CD8-positive, alpha-beta memory T cell (primary cell): ENCODE measurements at regions not wholly inside any gene's neighbourhood (a gene's known extent, or its start where the extent isn't known, plus 50 kb on each side); places are given as distances from the start of the nearest gene placed in this dataset.

Experiments used
- CTCF ChIA-PET: fragments of 350-600 bp; sonication (Branson Sonifier 250); formaldehyde crosslinking; loops from one replicate; lab custom pipeline; 2021; ENCODE audit warnings: antibody characterized with exemption; lab: Charles Lee
- POLR2A ChIA-PET: fragments of 350-600 bp; sonication (Branson Sonifier 250); formaldehyde crosslinking; loops from one replicate; lab custom pipeline; 2021; ENCODE audit warnings: antibody characterized with exemption; lab: Charles Lee
- DNase-seq, 5 donors: peaks; one replicate each; pipeline versions ENCODE4 v3.0.0 to v3.0.0-alpha.2; 2020 to 2022; ENCODE audit warnings: mixed read lengths in 1 of 5
- H3K27ac ChIP-seq: one replicate; pipeline ENCODE4 v1.7.0; 2013; ENCODE audit warnings: low read depth, mild to moderate bottlenecking, low read length, moderate library complexity
- H3K27me3 ChIP-seq: 2 replicates; pipeline ENCODE4 v1.7.0; 2013; ENCODE audit warnings: low read length, mild to moderate bottlenecking; ENCODE audit not compliant: insufficient read depth, poor library complexity, severe bottlenecking
- H3K36me3 ChIP-seq: 2 replicates; pipeline ENCODE4 v1.7.0; 2013; ENCODE audit warnings: mild to moderate bottlenecking, low read length, moderate library complexity; ENCODE audit not compliant: insufficient read depth
- H3K4me1 ChIP-seq: 2 replicates; pipeline ENCODE4 v1.7.0; 2013; ENCODE audit warnings: mild to moderate bottlenecking, low read length, moderate library complexity; ENCODE audit not compliant: insufficient read depth
- H3K4me3 ChIP-seq: 2 replicates; pipeline ENCODE4 v1.7.0; 2013; ENCODE audit warnings: mild to moderate bottlenecking, low read length
- H3K9me3 ChIP-seq: 2 replicates; pipeline ENCODE4 v1.7.0; 2013; ENCODE audit warnings: mild to moderate bottlenecking, low read length
- H3K27ac Mint-ChIP-seq, 8 donors: one replicate each; pipeline ENCODE4 v1.8.0; 2020 to 2021; ENCODE audit warnings: mixed read lengths in 8 of 8, mild to moderate bottlenecking in 6 of 8, inconsistent platforms in 3 of 8, moderate library complexity in 3 of 8
- H3K27me3 Mint-ChIP-seq, 2 donors: one replicate each; pipeline ENCODE4 v1.8.0; 2020 to 2021; ENCODE audit warnings: mixed read lengths in 2 of 2, mild to moderate bottlenecking in 1 of 2, moderate library complexity in 1 of 2
- H3K36me3 Mint-ChIP-seq, 3 donors: one replicate each; pipeline ENCODE4 v1.8.0; 2020 to 2021; ENCODE audit warnings: mixed read lengths in 3 of 3, inconsistent platforms in 1 of 3, mild to moderate bottlenecking in 1 of 3
- H3K4me1 Mint-ChIP-seq, 3 donors: one replicate each; pipeline ENCODE4 v1.8.0; 2020 to 2021; ENCODE audit warnings: mixed read lengths in 3 of 3, inconsistent platforms in 1 of 3, mild to moderate bottlenecking in 1 of 3
- H3K4me3 Mint-ChIP-seq, 7 donors: one replicate each; pipeline ENCODE4 v1.8.0; 2020 to 2021; ENCODE audit warnings: mixed read lengths in 7 of 7, mild to moderate bottlenecking in 6 of 7, moderate library complexity in 4 of 7, inconsistent platforms in 2 of 7
- H3K9me3 Mint-ChIP-seq, 5 donors: one replicate each; pipeline ENCODE4 v1.8.0; 2020 to 2022; ENCODE audit warnings: mixed read lengths in 5 of 5, mild to moderate bottlenecking in 3 of 5, moderate library complexity in 2 of 5, inconsistent platforms in 1 of 5

GRCh38 chr13:105031306-105031705, 1504.2 kb downstream of the EFNB2 start:
- H3K27ac Mint-ChIP-seq: no peak overlapping the region
- H3K9me3 Mint-ChIP-seq: no peaks in the 10 kb centered on the region
- ChIA-PET CTCF (no interaction called here), POLR2A (no interaction called here)
- Histone ChIP-seq H3K36me3 (no peaks in the 10 kb centered on the region), H3K27ac (no peak overlapping the region), H3K9me3 (no peaks in the 10 kb centered on the region), H3K27me3 (no peaks in the 10 kb centered on the region), H3K4me1 (no peaks in the 10 kb centered on the region), H3K4me3 (no peak overlapping the region)
- H3K4me1 Mint-ChIP-seq: no peaks in the 10 kb centered on the region
- H3K27me3 Mint-ChIP-seq: no peaks in the 10 kb centered on the region
- DNase-seq: no peak
- H3K4me3 Mint-ChIP-seq: no peak overlapping the region
- no peaks in the 10 kb centered on the region for H3K36me3 Mint-ChIP-seq

GRCh38 chr13:105030851-105031250, 1504.6 kb downstream of the EFNB2 start:
- no peaks in the 10 kb centered on the region for H3K9me3 ChIP-seq
- no peak for DNase-seq
- POLR2A ChIA-PET: no interaction called here
- no peaks in the 10 kb centered on the region for H3K36me3 ChIP-seq
- H3K4me3 ChIP-seq: no peak overlapping the region
- CTCF ChIA-PET: no interaction called here
- no peaks in the 10 kb centered on the region for H3K4me1 Mint-ChIP-seq
- H3K27me3 ChIP-seq: no peaks in the 10 kb centered on the region
- H3K27me3 Mint-ChIP-seq: no peaks in the 10 kb centered on the region
- no peak overlapping the region for H3K4me3 Mint-ChIP-seq
- H3K27ac ChIP-seq: no peak overlapping the region
- no peak overlapping the region for H3K27ac Mint-ChIP-seq
- H3K36me3 Mint-ChIP-seq: no peaks in the 10 kb centered on the region
- H3K9me3 Mint-ChIP-seq: no peaks in the 10 kb centered on the region
- no peaks in the 10 kb centered on the region for H3K4me1 ChIP-seq

GRCh38 chr13:105019073-105019472, 1516.4 kb downstream of the EFNB2 start:
- no peak for DNase-seq
- CTCF ChIA-PET: no interaction called here
- Histone ChIP-seq H3K27me3 (no peaks in the 10 kb centered on the region), H3K27ac (no peak overlapping the region), H3K4me3 (no peak overlapping the region), H3K4me1 (no peaks in the 10 kb centered on the region), H3K36me3 (no peaks in the 10 kb centered on the region), H3K9me3 (no peaks in the 10 kb centered on the region)
- Mint-ChIP-seq H3K9me3 (peaks cover 0 to 3% (median 0%) of the 10 kb centered on the region in 5 donors), H3K4me1 (no peaks in the 10 kb centered on the region), H3K27me3 (no peaks in the 10 kb centered on the region), H3K36me3 (no peaks in the 10 kb centered on the region), H3K27ac (no peak overlapping the region), H3K4me3 (no peak overlapping the region)
- POLR2A ChIA-PET: no interaction called here

- Histone ChIP-seq H3K4me1 (no peaks in the 10 kb centered on the region), H3K27me3 (no peaks in the 10 kb centered on the region), H3K4me3 (no peak overlapping the region), H3K27ac (no peak overlapping the region), H3K9me3 (no peaks in the 10 kb centered on the region), H3K36me3 (no peaks in the 10 kb centered on the region)
- H3K4me3 Mint-ChIP-seq: no peak overlapping the region
- POLR2A ChIA-PET: no interaction called here
- no peak for DNase-seq
- peaks cover 0 to 5% (median 2%) of the 10 kb centered on the region in 5 donors for H3K9me3 Mint-ChIP-seq
- no peaks in the 10 kb centered on the region for H3K36me3 Mint-ChIP-seq
- H3K4me1 Mint-ChIP-seq: no peaks in the 10 kb centered on the region
- CTCF ChIA-PET: no interaction called here
- no peaks in the 10 kb centered on the region for H3K27me3 Mint-ChIP-seq
- H3K27ac Mint-ChIP-seq: no peak overlapping the region
Observed at GRCh38 chr13:105016266-105016665, 1519.2 kb downstream of the EFNB2 start.

- Mint-ChIP-seq H3K4me1 (no peaks in the 10 kb centered on the region), H3K9me3 (peaks cover 0 to 7% (median 0%) of the 10 kb centered on the region in 5 donors), H3K27me3 (no peaks in the 10 kb centered on the region), H3K27ac (no peak overlapping the region), H3K4me3 (no peak overlapping the region), H3K36me3 (no peaks in the 10 kb centered on the region)
- no peaks in the 10 kb centered on the region for H3K4me1 ChIP-seq
- H3K9me3 ChIP-seq: no peaks in the 10 kb centered on the region
- H3K27me3 ChIP-seq: no peaks in the 10 kb centered on the region
- H3K27ac ChIP-seq: no peak overlapping the region
- CTCF ChIA-PET: no interaction called here
- no peak overlapping the region for H3K4me3 ChIP-seq
- H3K36me3 ChIP-seq: no peaks in the 10 kb centered on the region
- no peak for DNase-seq
- POLR2A ChIA-PET: no interaction called here
Observed at GRCh38 chr13:105008604-105009003, 1526.9 kb downstream of the EFNB2 start.

GRCh38 chr13:105007166-105007808, 1528.2 kb downstream of the EFNB2 start:
- Histone ChIP-seq H3K9me3 (no peaks in the 10 kb centered on the region), H3K27me3 (no peaks in the 10 kb centered on the region), H3K4me1 (no peaks in the 10 kb centered on the region), H3K36me3 (no peaks in the 10 kb centered on the region), H3K4me3 (no peak overlapping the region), H3K27ac (no peak overlapping the region)
- no peaks in the 10 kb centered on the region for H3K36me3 Mint-ChIP-seq
- no peak for DNase-seq
- H3K4me3 Mint-ChIP-seq: no peak overlapping the region
- H3K9me3 Mint-ChIP-seq: peaks cover 0 to 3% (median 0%) of the 10 kb centered on the region in 5 donors
- H3K27me3 Mint-ChIP-seq: no peaks in the 10 kb centered on the region
- no peak overlapping the region for H3K27ac Mint-ChIP-seq
- H3K4me1 Mint-ChIP-seq: no peaks in the 10 kb centered on the region
- CTCF ChIA-PET: no interaction called here
- POLR2A ChIA-PET: no interaction called here

GRCh38 chr13:104996022-104996421, 1539.4 kb downstream of the EFNB2 start:
- Mint-ChIP-seq H3K27me3 (peaks cover 0 to 1% of the 10 kb centered on the region in 2 donors), H3K9me3 (peaks cover 0 to 4% (median 4%) of the 10 kb centered on the region in 5 donors), H3K4me1 (no peaks in the 10 kb centered on the region), H3K4me3 (no peak overlapping the region), H3K27ac (no peak overlapping the region), H3K36me3 (no peaks in the 10 kb centered on the region)
- H3K27ac ChIP-seq: no peak overlapping the region
- no peak for DNase-seq
- H3K4me1 ChIP-seq: no peaks in the 10 kb centered on the region
- ChIA-PET CTCF (no interaction called here), POLR2A (no interaction called here)
- no peak overlapping the region for H3K4me3 ChIP-seq
- no peaks in the 10 kb centered on the region for H3K9me3 ChIP-seq
- no peaks in the 10 kb centered on the region for H3K36me3 ChIP-seq
- no peaks in the 10 kb centered on the region for H3K27me3 ChIP-seq

- Mint-ChIP-seq H3K9me3 (peaks cover 0 to 4% (median 3%) of the 10 kb centered on the region in 5 donors), H3K36me3 (no peaks in the 10 kb centered on the region), H3K4me3 (no peak overlapping the region), H3K27me3 (peaks cover 0 to under 1% of the 10 kb centered on the region in 2 donors), H3K27ac (no peak overlapping the region), H3K4me1 (no peaks in the 10 kb centered on the region)
- CTCF ChIA-PET: no interaction called here
- no peak for DNase-seq
- no peak overlapping the region for H3K4me3 ChIP-seq
- POLR2A ChIA-PET: no interaction called here
- H3K9me3 ChIP-seq: no peaks in the 10 kb centered on the region
- no peaks in the 10 kb centered on the region for H3K4me1 ChIP-seq
- no peaks in the 10 kb centered on the region for H3K27me3 ChIP-seq
- no peaks in the 10 kb centered on the region for H3K36me3 ChIP-seq
- H3K27ac ChIP-seq: no peak overlapping the region
Observed at GRCh38 chr13:104993708-104994107, 1541.8 kb downstream of the EFNB2 start.
